ENCODE measurements at regions not wholly inside any gene's neighbourhood (a gene's known extent, or its start where the extent isn't known, plus 50 kb on each side); places are given as distances from the start of the nearest gene placed in this dataset.

DNA sequence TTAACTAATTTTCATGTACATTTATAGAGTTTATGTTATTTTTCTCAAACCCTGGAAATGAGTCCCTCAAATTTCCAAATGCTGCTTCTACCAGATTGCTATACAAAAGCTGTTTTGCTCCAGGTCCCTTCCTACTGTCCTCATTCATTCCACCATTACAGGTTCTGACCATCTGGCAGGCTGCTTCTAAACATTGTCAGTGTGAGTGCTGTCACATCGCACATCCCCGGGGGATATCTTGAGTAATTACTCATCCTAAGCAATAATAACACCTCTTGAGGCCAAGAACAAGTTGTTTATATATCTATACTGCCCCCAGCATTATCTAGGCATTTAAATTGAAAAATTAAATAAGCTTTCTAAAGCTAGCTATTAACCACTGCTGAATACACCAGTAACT lies 1675.3 kb upstream of the CDH6 start:
- intact Hi-C loops (cut with DNase I; ENCODE audit: low total_unique reads): no loop called here
- WGBS, 2 donors: 79 to 87% methylated on average over 2 of the region's 2 CpGs
- no peaks in the 10 kb centered on the region for H3K4me1 ChIP-seq

DNA sequence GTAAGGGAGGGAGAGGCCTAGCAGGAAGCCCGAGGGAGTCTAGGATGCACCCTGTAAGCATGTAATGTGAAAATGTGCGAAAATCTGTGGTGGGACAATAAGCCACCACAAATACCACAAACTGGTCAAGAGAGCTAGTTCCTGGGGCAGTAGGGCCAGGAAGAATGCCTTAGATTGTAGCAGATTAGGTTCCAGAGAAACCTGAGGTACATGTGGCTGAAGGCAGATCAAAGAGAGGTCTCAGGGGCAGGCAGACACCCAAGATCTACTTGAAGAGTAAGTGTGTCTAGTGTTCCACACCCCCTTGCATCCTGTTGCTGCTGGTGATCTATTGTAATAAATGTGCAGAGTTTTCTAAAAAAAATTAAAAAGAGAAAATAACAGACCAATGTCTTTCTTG lies 1677.3 kb upstream of the CDH6 start:
- Histone ChIP-seq H3K4me1 (no peaks in the 10 kb centered on the region), H3K27me3 (no peaks in the 10 kb centered on the region), H3K9me3 (no peaks in the 10 kb centered on the region), H3K36me3 (ENCODE audit: low read depth, missing control alignments) (no peaks in the 10 kb centered on the region), H3K27ac (no peak overlapping the region), H3K4me3 (no peak overlapping the region)
- 79 to 88% methylated on average over 2 of the region's 2 CpGs for WGBS, 2 donors
- TF ChIP-seq, protein P1, sequence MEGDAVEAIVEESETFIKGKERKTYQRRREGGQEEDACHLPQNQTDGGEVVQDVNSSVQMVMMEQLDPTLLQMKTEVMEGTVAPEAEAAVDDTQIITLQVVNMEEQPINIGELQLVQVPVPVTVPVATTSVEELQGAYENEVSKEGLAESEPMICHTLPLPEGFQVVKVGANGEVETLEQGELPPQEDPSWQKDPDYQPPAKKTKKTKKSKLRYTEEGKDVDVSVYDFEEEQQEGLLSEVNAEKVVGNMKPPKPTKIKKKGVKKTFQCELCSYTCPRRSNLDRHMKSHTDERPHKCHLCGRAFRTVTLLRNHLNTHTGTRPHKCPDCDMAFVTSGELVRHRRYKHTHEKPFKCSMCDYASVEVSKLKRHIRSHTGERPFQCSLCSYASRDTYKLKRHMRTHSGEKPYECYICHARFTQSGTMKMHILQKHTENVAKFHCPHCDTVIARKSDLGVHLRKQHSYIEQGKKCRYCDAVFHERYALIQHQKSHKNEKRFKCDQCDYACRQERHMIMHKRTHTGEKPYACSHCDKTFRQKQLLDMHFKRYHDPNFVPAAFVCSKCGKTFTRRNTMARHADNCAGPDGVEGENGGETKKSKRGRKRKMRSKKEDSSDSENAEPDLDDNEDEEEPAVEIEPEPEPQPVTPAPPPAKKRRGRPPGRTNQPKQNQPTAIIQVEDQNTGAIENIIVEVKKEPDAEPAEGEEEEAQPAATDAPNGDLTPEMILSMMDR (IDR thresholded peaks at IDR 0.05): no peak
- TF ChIP-seq POLR2A (IDR thresholded peaks at IDR 0.05): no peak
- DNase-seq: no peak
- intact Hi-C loops (cut with DNase I; ENCODE audit: low total_unique reads): no loop called here

More for the DNA sequence above, 1675.3 kb upstream of the CDH6 start:
- no peak overlapping the region for H3K4me3 ChIP-seq
- H3K27ac ChIP-seq: no peak overlapping the region
- DNase-seq: no peak
- TF ChIP-seq POLR2A (IDR thresholded peaks at IDR 0.05): no peak
- TF ChIP-seq, protein P1 (IDR thresholded peaks at IDR 0.05): no peak
- H3K9me3 ChIP-seq: no peaks in the 10 kb centered on the region
- H3K27me3 ChIP-seq: no peaks in the 10 kb centered on the region
- no peaks in the 10 kb centered on the region for H3K36me3 ChIP-seq (ENCODE audit: low read depth, missing control alignments)

DNA sequence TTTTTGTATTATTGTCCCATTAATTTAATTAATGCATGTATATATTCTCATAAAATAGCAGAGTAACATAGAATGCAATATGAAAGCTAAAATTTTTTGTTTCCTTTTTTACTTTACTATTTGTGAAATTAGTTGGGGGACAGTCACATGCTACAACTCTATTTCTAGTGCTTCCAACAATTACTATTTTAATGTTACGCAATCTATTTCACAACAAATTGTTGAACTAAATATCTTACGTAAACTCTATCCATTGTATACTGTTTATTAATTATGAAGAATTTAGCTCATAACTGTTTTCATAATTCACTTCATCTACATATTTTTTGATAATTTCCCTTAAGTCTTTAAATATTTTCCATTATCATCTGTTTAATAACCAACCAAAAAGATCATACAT lies 1685.4 kb upstream of the CDH6 start:
- WGBS, 2 donors: 96 to 99% methylated on average over 2 of the region's 2 CpGs
- Histone ChIP-seq H3K27me3 (no peaks in the 10 kb centered on the region), H3K9me3 (no peaks in the 10 kb centered on the region), H3K4me1 (no peaks in the 10 kb centered on the region), H3K36me3 (ENCODE audit: low read depth, missing control alignments) (no peaks in the 10 kb centered on the region), H3K4me3 (no peak overlapping the region), H3K27ac (no peak overlapping the region)
- TF ChIP-seq, protein P1 (IDR thresholded peaks at IDR 0.05): no peak
- no peak for TF ChIP-seq POLR2A (IDR thresholded peaks at IDR 0.05)
- no peak for DNase-seq
- intact Hi-C loops (cut with DNase I; ENCODE audit: low total_unique reads): no loop called here

DNA sequence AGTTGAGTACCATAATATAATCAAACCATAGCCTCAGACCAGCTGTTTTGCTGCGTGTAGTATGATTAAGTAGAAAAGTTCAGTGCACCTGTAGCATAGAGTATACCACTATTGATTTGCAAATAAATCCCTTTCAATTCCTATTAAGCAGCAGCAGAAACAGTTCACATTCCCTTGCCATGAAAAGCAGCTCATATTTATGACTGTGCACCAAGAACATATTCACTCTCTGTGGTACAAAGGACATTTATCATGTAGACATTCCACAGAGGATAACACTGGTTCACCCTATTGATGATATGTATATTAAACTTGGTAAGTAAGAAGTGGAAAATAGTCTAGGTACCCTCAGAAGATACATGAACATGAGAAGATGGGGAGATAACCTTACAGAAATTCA lies 1689.1 kb upstream of the CDH6 start:
- H3K4me3 ChIP-seq: no peak overlapping the region

DNA sequence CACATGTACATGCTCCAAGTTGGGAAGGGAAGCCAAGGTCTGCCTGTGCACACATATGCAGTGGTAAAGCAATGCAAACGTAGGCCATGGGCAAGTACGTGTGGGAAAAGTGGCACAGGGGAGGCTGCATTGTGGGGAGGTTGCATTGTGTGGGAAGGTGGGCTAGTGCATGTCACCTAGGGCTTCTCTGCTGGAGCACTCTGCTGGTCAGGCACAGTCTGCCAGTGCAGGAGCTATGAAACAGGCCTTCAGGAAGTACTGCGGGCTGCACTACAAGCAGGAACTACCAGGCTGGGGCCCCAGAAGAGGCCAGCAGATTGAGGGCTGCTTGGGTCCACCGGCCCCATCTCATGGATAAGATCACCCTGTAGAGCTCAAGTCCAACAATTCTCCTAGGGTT lies 1694.6 kb upstream of the CDH6 start:
- no peak overlapping the region for H3K27ac ChIP-seq

More for the DNA sequence above, 1689.1 kb upstream of the CDH6 start:
- TF ChIP-seq, protein P1 (IDR thresholded peaks at IDR 0.05): no peak
- TF ChIP-seq POLR2A (IDR thresholded peaks at IDR 0.05): no peak
- Histone ChIP-seq H3K36me3 (ENCODE audit: low read depth, missing control alignments) (no peaks in the 10 kb centered on the region), H3K9me3 (no peaks in the 10 kb centered on the region), H3K27me3 (no peaks in the 10 kb centered on the region), H3K27ac (no peak overlapping the region), H3K4me1 (no peaks in the 10 kb centered on the region)
- intact Hi-C loops (cut with DNase I; ENCODE audit: low total_unique reads): no loop called here
- WGBS, 2 donors: 90 to 96% methylated on average over 1 of the region's 1 CpG
- no peak for DNase-seq

More for the DNA sequence above, 1694.6 kb upstream of the CDH6 start:
- TF ChIP-seq, protein P1 (IDR thresholded peaks at IDR 0.05): no peak
- no peak for TF ChIP-seq POLR2A (IDR thresholded peaks at IDR 0.05)
- intact Hi-C loops (cut with DNase I; ENCODE audit: low total_unique reads): no loop called here
- WGBS, 2 donors: 82 to 90% methylated on average over 4 of the region's 4 CpGs
- Histone ChIP-seq H3K4me1 (no peaks in the 10 kb centered on the region), H3K36me3 (ENCODE audit: low read depth, missing control alignments) (no peaks in the 10 kb centered on the region), H3K9me3 (no peaks in the 10 kb centered on the region), H3K4me3 (no peak overlapping the region), H3K27me3 (no peaks in the 10 kb centered on the region)
- DNase-seq: no peak

Measured in testis (tissue), 2 donors.